SIG-M5 treated with dmso at 0.1 percent for 504 hours (cell line): ENCODE measurements at regions not wholly inside any gene's neighbourhood (a gene's known extent, or its start where the extent isn't known, plus 50 kb on each side); places are given as distances from the start of the nearest gene placed in this dataset.

Source experiments
- DNase-seq: peaks from one replicate; lab custom pipeline; 2025; ENCODE audit not compliant: unreplicated experiment; lab: John Stamatoyannopoulos, UW

GRCh38 chr20:24277196-24277595 is 192.2 kb upstream of the SYNDIG1 start:
- DNase-seq = no peak

- no peak for DNase-seq
These were observed 193.3 kb upstream of the SYNDIG1 start for GRCh38 chr20:24275946-24276705.

GRCh38 chr20:24273251-24273650 is 196.2 kb upstream of the SYNDIG1 start:
- DNase-seq = no peak

GRCh38 chr20:24261351-24261750 is 208.1 kb upstream of the SYNDIG1 start:
- DNase-seq = no peak

- no peak for DNase-seq
These were observed 212.3 kb upstream of the SYNDIG1 start for GRCh38 chr20:24257171-24257570.

GRCh38 chr20:24256307-24256706 is 213.1 kb upstream of the SYNDIG1 start:
- DNase-seq = no peak

GRCh38 chr20:24254480-24254879 is 214.9 kb upstream of the SYNDIG1 start:
- no peak for DNase-seq

GRCh38 chr20:24253321-24253720 is 216.1 kb upstream of the SYNDIG1 start:
- no peak for DNase-seq

- no peak for DNase-seq
These were observed 224.3 kb upstream of the SYNDIG1 start for GRCh38 chr20:24245094-24245493.

GRCh38 chr20:24242763-24243162 is 226.7 kb upstream of the SYNDIG1 start:
- DNase-seq = no peak

- DNase-seq = no peak
These were observed 228.0 kb upstream of the SYNDIG1 start for GRCh38 chr20:24241466-24241865.

GRCh38 chr20:24236963-24237362 is 232.5 kb upstream of the SYNDIG1 start:
- DNase-seq = no peak

GRCh38 chr20:24236201-24236600 is 233.2 kb upstream of the SYNDIG1 start:
- no peak for DNase-seq

GRCh38 chr20:24235296-24236175 is 233.9 kb upstream of the SYNDIG1 start:
- no peak for DNase-seq

- no peak for DNase-seq
These were observed 239.0 kb upstream of the GGTLC1 start for GRCh38 chr20:24227600-24227999.

GRCh38 chr20:24212494-24212893 is 223.9 kb upstream of the GGTLC1 start:
- DNase-seq = no peak

GRCh38 chr20:24211972-24212371 is 223.4 kb upstream of the GGTLC1 start:
- no peak for DNase-seq

GRCh38 chr20:24210356-24210755 is 221.8 kb upstream of the GGTLC1 start:
- DNase-seq = no peak

- peak; percentile 35 for DNase-seq
These were observed 220.1 kb upstream of the GGTLC1 start for GRCh38 chr20:24208652-24209051.

- DNase-seq = no peak
These were observed 219.3 kb upstream of the GGTLC1 start for GRCh38 chr20:24207803-24208300.

- DNase-seq = no peak
These were observed 218.4 kb upstream of the GGTLC1 start for GRCh38 chr20:24206995-24207394.
